ENCODE measurements at regions not wholly inside any gene's neighbourhood (a gene's known extent, or its start where the extent isn't known, plus 50 kb on each side); places are given as distances from the start of the nearest gene placed in this dataset.

GRCh38 chr14:96994999-96995398 lies 197.8 kb downstream of the VRK1 start:
- no peak for TF ChIP-seq CTCF (IDR thresholded peaks at IDR 0.05; ENCODE audit: poor library complexity)
- no peak for TF ChIP-seq EZH2 (IDR thresholded peaks at IDR 0.05; ENCODE audit: borderline replicate concordance)
